Tibial artery (tissue), 4 donors: ENCODE measurements at regions not wholly inside any gene's neighbourhood (a gene's known extent, or its start where the extent isn't known, plus 50 kb on each side); places are given as distances from the start of the nearest gene placed in this dataset.

Experiments used
- DNase-seq, 2 donors: peaks; one replicate each; pipeline ENCODE4 v3.0.0-alpha.2; 2019
- H3K27ac ChIP-seq, 2 donors: fragments of 200-600 bp; sonication (generic) in 1 of 2; 1 replicate in 1 of 2; 2 replicates in 1 of 2; pipeline ENCODE4 v1.5.1; 2018 to 2019; ENCODE audit warnings: mild to moderate bottlenecking in 1 of 2
- H3K27me3 ChIP-seq, 2 donors: fragments of 200-600 bp; sonication (generic) in 1 of 2; one replicate each; pipeline versions ENCODE4 v1.5.1 to v1.6.0; 2016 to 2019
- H3K36me3 ChIP-seq, 3 donors: fragments of 200-600 bp; sonication (generic) in 2 of 3; one replicate each; pipeline ENCODE4 v1.5.1; 2016 to 2019; ENCODE audit warnings: mild to moderate bottlenecking in 2 of 3
- H3K4me1 ChIP-seq, 4 donors: fragments of 200-600 bp; sonication (generic) in 2 of 4; 1 replicate in 3 of 4; 2 replicates in 1 of 4; pipeline ENCODE4 v1.5.1; 2016 to 2019
- H3K4me3 ChIP-seq, 2 donors: fragments of 200-600 bp; sonication (generic) in 1 of 2; 1 replicate in 1 of 2; 2 replicates in 1 of 2; pipeline ENCODE4 v1.5.1; 2018 to 2019; ENCODE audit warnings: mild to moderate bottlenecking in 2 of 2
- H3K9me3 ChIP-seq, 3 donors: fragments of 200-600 bp; sonication (generic) in 1 of 3; one replicate each; pipeline ENCODE4 v1.5.1; 2016 to 2019
- intact Hi-C: fragments of 100-400 bp; cut with DNase I; formaldehyde crosslinking; loops from one replicate; pipeline ENCODE4 v1.15.0; 2023; ENCODE audit warnings: low total_unique reads
- TF ChIP-seq, protein P1 (sequence below), 2 experiments: fragments of 200-600 bp in 1 of 2; fragments of 450-650 bp in 1 of 2; IDR thresholded peaks; one replicate each; pipeline ENCODE4 v1.5.1; 2017 to 2019; ENCODE audit warnings: antibody characterized with exemption in 2 of 2, mild to moderate bottlenecking in 1 of 2, moderate library complexity in 1 of 2

DNA sequence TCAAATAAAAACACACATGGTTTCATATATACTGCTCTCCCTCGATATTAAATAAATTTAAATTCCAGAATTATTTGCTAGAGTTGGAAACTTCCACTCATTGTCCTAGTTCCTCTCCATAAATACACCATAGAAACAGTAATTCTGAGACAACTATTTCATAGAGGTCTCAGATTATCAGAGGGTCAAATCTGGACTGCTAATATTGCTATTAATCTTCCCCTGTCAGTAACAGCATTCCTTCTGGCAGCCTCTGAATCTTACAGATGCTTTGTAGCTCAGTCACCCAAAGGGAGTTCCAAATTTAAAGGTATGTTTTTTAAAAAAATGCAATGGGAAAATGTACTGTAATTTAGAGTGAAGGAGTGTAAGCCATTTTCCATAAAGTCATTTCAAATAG, 428.8 kb downstream of the PYDC2 start:
- Histone ChIP-seq H3K27me3 (no peaks in the 10 kb centered on the region), H3K36me3 (no peaks in the 10 kb centered on the region), H3K4me1 (no peaks in the 10 kb centered on the region), H3K27ac (no peak overlapping the region), H3K9me3 (no peaks in the 10 kb centered on the region), H3K4me3 (no peak overlapping the region)
- DNase-seq: no peak
- intact Hi-C loops: no loop called here
- TF ChIP-seq, protein P1, sequence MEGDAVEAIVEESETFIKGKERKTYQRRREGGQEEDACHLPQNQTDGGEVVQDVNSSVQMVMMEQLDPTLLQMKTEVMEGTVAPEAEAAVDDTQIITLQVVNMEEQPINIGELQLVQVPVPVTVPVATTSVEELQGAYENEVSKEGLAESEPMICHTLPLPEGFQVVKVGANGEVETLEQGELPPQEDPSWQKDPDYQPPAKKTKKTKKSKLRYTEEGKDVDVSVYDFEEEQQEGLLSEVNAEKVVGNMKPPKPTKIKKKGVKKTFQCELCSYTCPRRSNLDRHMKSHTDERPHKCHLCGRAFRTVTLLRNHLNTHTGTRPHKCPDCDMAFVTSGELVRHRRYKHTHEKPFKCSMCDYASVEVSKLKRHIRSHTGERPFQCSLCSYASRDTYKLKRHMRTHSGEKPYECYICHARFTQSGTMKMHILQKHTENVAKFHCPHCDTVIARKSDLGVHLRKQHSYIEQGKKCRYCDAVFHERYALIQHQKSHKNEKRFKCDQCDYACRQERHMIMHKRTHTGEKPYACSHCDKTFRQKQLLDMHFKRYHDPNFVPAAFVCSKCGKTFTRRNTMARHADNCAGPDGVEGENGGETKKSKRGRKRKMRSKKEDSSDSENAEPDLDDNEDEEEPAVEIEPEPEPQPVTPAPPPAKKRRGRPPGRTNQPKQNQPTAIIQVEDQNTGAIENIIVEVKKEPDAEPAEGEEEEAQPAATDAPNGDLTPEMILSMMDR (IDR thresholded peaks at IDR 0.05): no peak

DNA sequence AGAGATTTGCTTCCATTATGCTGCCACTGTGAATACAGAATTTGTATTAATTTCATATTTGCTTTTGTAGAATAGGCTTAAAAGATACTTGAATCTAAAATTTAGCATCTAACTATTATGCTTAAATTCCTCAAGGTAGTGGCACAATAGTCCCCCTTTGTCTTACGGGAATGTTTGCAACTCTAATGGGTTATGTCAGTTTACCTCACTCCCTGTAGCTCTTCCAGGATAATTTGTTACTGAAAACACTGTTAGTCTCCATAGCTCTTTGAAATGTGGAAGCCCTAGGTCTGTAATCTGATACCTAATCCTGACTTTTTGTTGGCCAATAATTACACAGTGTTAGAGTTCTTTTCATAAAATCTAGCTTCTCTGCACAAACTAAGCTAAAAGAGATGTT, 433.4 kb downstream of the PYDC2 start:
- H3K36me3 ChIP-seq: no peaks in the 10 kb centered on the region
- H3K9me3 ChIP-seq: no peaks in the 10 kb centered on the region
- no peaks in the 10 kb centered on the region for H3K27me3 ChIP-seq
- H3K4me1 ChIP-seq: no peaks in the 10 kb centered on the region
- H3K27ac ChIP-seq: no peak overlapping the region
- intact Hi-C loops: no loop called here
- DNase-seq: no peak
- TF ChIP-seq, protein P1 (IDR thresholded peaks at IDR 0.05): no peak
- no peak overlapping the region for H3K4me3 ChIP-seq

DNA sequence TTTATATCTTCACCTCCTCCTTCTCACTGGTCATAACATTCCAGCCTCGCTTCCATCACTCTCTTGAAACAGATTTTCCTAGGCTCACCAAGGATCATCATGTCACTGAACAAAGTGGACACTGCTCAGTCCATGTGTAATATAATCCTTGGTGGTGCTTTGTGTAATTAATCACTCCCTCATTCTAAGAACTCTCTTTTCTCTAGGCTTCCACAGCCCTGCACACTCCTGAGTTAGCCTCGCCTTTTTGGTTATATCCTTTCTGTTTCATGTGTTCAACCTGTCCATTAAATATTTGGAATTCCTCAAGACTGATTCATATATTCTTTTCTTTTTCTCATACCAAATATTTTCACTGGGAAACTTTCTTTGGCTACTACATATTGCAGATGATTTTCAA, 440.8 kb downstream of the PYDC2 start:
- no peaks in the 10 kb centered on the region for H3K4me1 ChIP-seq
- H3K36me3 ChIP-seq: no peaks in the 10 kb centered on the region
- H3K27me3 ChIP-seq: no peaks in the 10 kb centered on the region
- no peak overlapping the region for H3K27ac ChIP-seq
- TF ChIP-seq, protein P1 (IDR thresholded peaks at IDR 0.05): no peak
- no peak for DNase-seq
- H3K9me3 ChIP-seq: no peaks in the 10 kb centered on the region
- no peak overlapping the region for H3K4me3 ChIP-seq
- intact Hi-C loops: no loop called here

DNA sequence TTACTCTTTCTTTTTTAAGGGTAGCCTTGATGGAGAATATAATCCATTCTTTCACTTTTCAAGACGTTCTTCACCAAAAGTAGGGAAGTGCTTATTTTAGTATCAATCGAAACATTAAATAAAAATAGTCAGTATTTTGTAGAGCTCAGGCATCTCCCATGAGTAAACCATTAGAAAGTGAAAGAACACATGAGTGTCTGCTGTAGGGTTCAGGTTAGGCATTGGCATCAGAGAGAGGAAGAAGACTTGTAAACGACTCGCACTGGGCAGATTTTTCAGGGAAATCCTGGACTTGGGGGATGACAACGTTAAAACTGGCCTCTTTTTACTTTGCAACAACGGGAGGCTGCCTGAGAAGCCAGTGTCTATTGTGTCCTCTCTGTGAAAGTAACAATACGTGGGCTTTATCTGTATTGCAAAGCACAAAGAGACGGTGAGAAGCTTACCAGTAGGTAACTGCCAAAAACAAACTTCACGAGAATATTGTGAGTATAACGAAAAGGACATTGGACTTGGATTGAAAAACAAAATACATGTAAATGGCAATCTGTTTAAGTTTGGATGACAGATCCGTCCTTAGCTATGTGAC, 451.7 kb downstream of the PYDC2 start:
- no peak for DNase-seq
- H3K27me3 ChIP-seq: no peaks in the 10 kb centered on the region
- no peaks in the 10 kb centered on the region for H3K4me1 ChIP-seq
- intact Hi-C loops: no loop called here
- no peaks in the 10 kb centered on the region for H3K9me3 ChIP-seq
- no peak overlapping the region for H3K27ac ChIP-seq
- no peaks in the 10 kb centered on the region for H3K36me3 ChIP-seq
- TF ChIP-seq, protein P1 (IDR thresholded peaks at IDR 0.05): no peak
- H3K4me3 ChIP-seq: no peak overlapping the region

DNA sequence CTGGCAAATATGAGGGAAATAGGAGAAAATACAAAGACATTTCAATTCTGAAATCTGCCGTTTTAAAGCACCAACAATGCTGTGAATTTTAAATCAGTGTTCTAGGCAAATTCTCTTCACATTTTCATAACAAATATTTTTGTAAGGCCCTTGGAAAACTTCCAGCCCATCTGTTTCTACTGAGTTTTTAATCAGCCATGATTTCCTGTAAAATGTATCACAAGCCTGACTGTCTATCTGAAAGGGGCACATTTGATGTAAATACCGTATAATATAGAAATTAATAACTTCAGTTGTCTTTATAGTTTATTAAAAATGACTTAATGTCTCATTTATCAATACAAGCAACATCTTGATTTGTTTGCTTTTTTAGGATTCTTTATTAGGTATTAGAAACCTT, 454.7 kb downstream of the PYDC2 start:
- TF ChIP-seq, protein P1 (IDR thresholded peaks at IDR 0.05): no peak

More for the DNA sequence above, 454.7 kb downstream of the PYDC2 start:
- intact Hi-C loops: no loop called here
- Histone ChIP-seq H3K36me3 (no peaks in the 10 kb centered on the region), H3K4me3 (no peak overlapping the region), H3K27ac (no peak overlapping the region), H3K9me3 (no peaks in the 10 kb centered on the region), H3K27me3 (no peaks in the 10 kb centered on the region), H3K4me1 (no peaks in the 10 kb centered on the region)
- no peak for DNase-seq
